ENCODE measurements at regions not wholly inside any gene's neighbourhood (a gene's known extent, or its start where the extent isn't known, plus 50 kb on each side); places are given as distances from the start of the nearest gene placed in this dataset.

DNA sequence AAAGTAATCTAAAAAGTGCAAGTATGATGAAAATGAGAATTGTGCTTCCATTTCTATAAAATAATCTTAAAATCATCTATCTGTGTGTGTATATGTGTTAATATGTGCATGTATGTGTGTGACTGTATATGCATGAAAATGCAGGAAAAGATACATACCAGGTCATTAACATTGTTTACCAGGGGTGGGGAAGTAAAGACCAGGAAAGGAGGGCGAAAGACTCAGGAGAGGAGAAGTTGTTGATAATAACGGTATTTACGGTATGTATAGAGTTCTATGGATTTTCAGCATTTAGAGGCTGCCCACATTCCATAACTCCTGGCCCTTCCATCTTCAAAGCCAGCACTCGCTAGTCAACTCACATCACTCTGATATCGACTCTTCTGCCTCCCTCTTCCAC, 111.0 kb upstream of the SPDL1 start:
- CTCF ChIA-PET (ENCODE audit: partially characterized antibody), result no interaction called here
- H3K9ac ChIP-seq (replicated peaks in 1 of 4; ENCODE audit: extremely low read depth in 1 of 4, low read depth in 3 of 4, low read length in 3 of 4), result no peak overlapping the region
- no peaks in the 10 kb centered on the region for H3K79me2 ChIP-seq (ENCODE audit: control insufficient read depth in 1 of 2, insufficient read depth in 2 of 2, low read length in 2 of 2)
- H2BK15ac ChIP-seq (ENCODE audit: low read length), result no peak overlapping the region
- H3K4me3 ChIP-seq (ENCODE audit: extremely low read depth in 1 of 4, insufficient read depth in 2 of 4, low read depth in 3 of 4, low read length in 4 of 4), result no peak overlapping the region
- H2AFZ ChIP-seq (ENCODE audit: low read length), result no peak overlapping the region
- peaks cover 0 to 1% of the 10 kb centered on the region in 2 experiments for H4K20me1 ChIP-seq (replicated peaks in 1 of 2; ENCODE audit: control insufficient read depth in 1 of 2, insufficient read depth in 2 of 2, low read length in 2 of 2)
- no peak overlapping the region for H3K14ac ChIP-seq (ENCODE audit: insufficient read length)
- H2BK5ac ChIP-seq (ENCODE audit: low read depth, low read length), result no peak overlapping the region
- WGBS, 2 experiments (ENCODE audit: extremely low coverage in 1 of 2, insufficient coverage in 1 of 2, insufficient read length in 1 of 2, insufficient replicate concordance in 2 of 2, low coverage in 1 of 2, low lambda C conversion rate in 2 of 2, missing lambda C conversion rate in 1 of 2), result 90 to 100% methylated on average over 2 to 5 of the region's 5 CpGs
- no peak overlapping the region for H2BK20ac ChIP-seq (ENCODE audit: low read length)
- H3K23me2 ChIP-seq (ENCODE audit: low read depth, low read length), result no peaks in the 10 kb centered on the region
- H3K27me3 ChIP-seq (replicated peaks in 1 of 4; ENCODE audit: control insufficient read depth in 3 of 4, extremely low read depth in 1 of 4, insufficient read depth in 3 of 4, low read length in 3 of 4), result peaks cover 0 to 10% (median 3%) of the 10 kb centered on the region in 4 experiments; a peak in 3 of 7 replicates
- DNase-seq (ENCODE audit: low read depth in 1 of 2, low spot score in 2 of 2) (no peak), FAIRE-seq (no peak)
- H2AK5ac ChIP-seq (ENCODE audit: low read depth, low read length), result no peak overlapping the region
- H3K4me1 ChIP-seq (replicated peaks in 1 of 4; ENCODE audit: control insufficient read depth in 3 of 4, insufficient read depth in 4 of 4, low read length in 3 of 4), result 0 out of 7 replicates have a peak, but pooled peaks cover 0 to 3% (median 0%) of the 10 kb centered on the region in 4 experiments
- no peak overlapping the region for H4K8ac ChIP-seq (ENCODE audit: extremely low read depth, insufficient read depth, low read length)
- H2BK12ac ChIP-seq (ENCODE audit: low read depth, low read length), result no peak overlapping the region
- no peaks in the 10 kb centered on the region for H3K36me3 ChIP-seq (ENCODE audit: control insufficient read depth in 2 of 4, insufficient read depth in 4 of 4, low read length in 3 of 4)
- no peak overlapping the region for H3K23ac ChIP-seq (ENCODE audit: insufficient read length)
- no peaks in the 10 kb centered on the region for H3K79me1 ChIP-seq (ENCODE audit: low read depth, low read length)
- H4K5ac ChIP-seq (ENCODE audit: insufficient read length, low read depth, low read length), result no peak overlapping the region
- no peak overlapping the region for H3K18ac ChIP-seq (ENCODE audit: extremely low read depth, low read length)
- H3K9me3 ChIP-seq (ENCODE audit: insufficient read depth in 2 of 2, low read depth in 1 of 2, low read length in 1 of 2), result no peaks in the 10 kb centered on the region
- POLR2A ChIA-PET (ENCODE audit: partially characterized antibody), result no interaction called here
- no peak overlapping the region for H3K4ac ChIP-seq (replicated peaks; ENCODE audit: insufficient read length, low read depth, low read length)
- H3K56ac ChIP-seq (replicated peaks; ENCODE audit: insufficient read length, low read depth, low read length), result no peak overlapping the region
- H4K91ac ChIP-seq (replicated peaks; ENCODE audit: insufficient read length, low read length), result no peak overlapping the region
- no peak overlapping the region for H3K4me2 ChIP-seq (ENCODE audit: insufficient read depth in 1 of 2, low read depth in 2 of 2, low read length in 2 of 2)
- no peak overlapping the region for H2BK120ac ChIP-seq (replicated peaks; ENCODE audit: low read depth, low read length)
- H3K27ac ChIP-seq (ENCODE audit: low read depth, low read length), result no peak overlapping the region
- no peak for TF ChIP-seq SRF (IDR thresholded peaks at IDR 0.05; ENCODE audit: low read depth, low read length)
- TF ChIP-seq, protein P1, sequence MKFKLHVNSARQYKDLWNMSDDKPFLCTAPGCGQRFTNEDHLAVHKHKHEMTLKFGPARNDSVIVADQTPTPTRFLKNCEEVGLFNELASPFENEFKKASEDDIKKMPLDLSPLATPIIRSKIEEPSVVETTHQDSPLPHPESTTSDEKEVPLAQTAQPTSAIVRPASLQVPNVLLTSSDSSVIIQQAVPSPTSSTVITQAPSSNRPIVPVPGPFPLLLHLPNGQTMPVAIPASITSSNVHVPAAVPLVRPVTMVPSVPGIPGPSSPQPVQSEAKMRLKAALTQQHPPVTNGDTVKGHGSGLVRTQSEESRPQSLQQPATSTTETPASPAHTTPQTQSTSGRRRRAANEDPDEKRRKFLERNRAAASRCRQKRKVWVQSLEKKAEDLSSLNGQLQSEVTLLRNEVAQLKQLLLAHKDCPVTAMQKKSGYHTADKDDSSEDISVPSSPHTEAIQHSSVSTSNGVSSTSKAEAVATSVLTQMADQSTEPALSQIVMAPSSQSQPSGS (IDR thresholded peaks at IDR 0.05; ENCODE audit: low read length), result no peak
- no peak for TF ChIP-seq YY1 (IDR thresholded peaks at IDR 0.05; ENCODE audit: low read depth, low read length)
- TF ChIP-seq RNF2 (IDR thresholded peaks at IDR 0.05; ENCODE audit: borderline replicate concordance, low read depth, low read length, missing control alignments, poor library complexity, severe bottlenecking), result no peak
- TF ChIP-seq, protein P2, sequence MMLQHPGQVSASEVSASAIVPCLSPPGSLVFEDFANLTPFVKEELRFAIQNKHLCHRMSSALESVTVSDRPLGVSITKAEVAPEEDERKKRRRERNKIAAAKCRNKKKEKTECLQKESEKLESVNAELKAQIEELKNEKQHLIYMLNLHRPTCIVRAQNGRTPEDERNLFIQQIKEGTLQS (IDR thresholded peaks at IDR 0.05; ENCODE audit: insufficient read depth, low read depth, low read length), result no peak
- TF ChIP-seq NANOG (IDR thresholded peaks at IDR 0.05; ENCODE audit: insufficient read depth, low read depth, low read length, poor library complexity, severe bottlenecking), result no peak
- no peak for TF ChIP-seq NRF1 (IDR thresholded peaks at IDR 0.05; ENCODE audit: low read depth, low read length)
- TF ChIP-seq GABPA (IDR thresholded peaks at IDR 0.05; ENCODE audit: borderline replicate concordance, insufficient read depth, low read length), result no peak
- no peak for TF ChIP-seq KDM1A (IDR thresholded peaks at IDR 0.05; ENCODE audit: borderline replicate concordance, low read length)
- TF ChIP-seq POLR2AphosphoS5 (IDR thresholded peaks at IDR 0.05; ENCODE audit: low read depth, low read length), result no peak
- no peak for TF ChIP-seq ASH2L (IDR thresholded peaks at IDR 0.05; ENCODE audit: low read length)
- no peak for TF ChIP-seq BCL11A (IDR thresholded peaks at IDR 0.05; ENCODE audit: low read depth in 2 of 2, low read length in 2 of 2)

Data from H1 (cell line).